Natural killer cell treated with Interleukin-12 subunit alpha and Interleukin-12 subunit beta and Interleukin-15 and Interleukin-18, amount 100 ng/mL, for 72 hours (primary cell): ENCODE measurements at regions not wholly inside any gene's neighbourhood (a gene's known extent, or its start where the extent isn't known, plus 50 kb on each side); places are given as distances from the start of the nearest gene placed in this dataset.

Experiments used
- ATAC-seq, 2 donors: fragments of 150-1000 bp; cut with Tn5 transposase in 1 of 2; sonication (Bioruptor Pico), chemical (Tn5 transposase) in 1 of 2; 2 replicates each; pipeline ENCODE4 v1.10.0; 2021
- DNase-seq: peaks from one replicate; pipeline ENCODE4 v3.0.0; 2022; ENCODE audit warnings: low spot score
- H3K27ac Mint-ChIP-seq, 2 donors: 1 replicate in 1 of 2; 2 replicates in 1 of 2; pipeline ENCODE4 v1.8.0; 2022; ENCODE audit warnings: mixed read lengths in 2 of 2, mild to moderate bottlenecking in 1 of 2, moderate library complexity in 1 of 2
- H3K27me3 Mint-ChIP-seq, 2 donors: 1 replicate in 1 of 2; 2 replicates in 1 of 2; pipeline ENCODE4 v1.8.0; 2022; ENCODE audit warnings: mixed read lengths in 2 of 2
- H3K36me3 Mint-ChIP-seq: one replicate; pipeline ENCODE4 v1.8.0; 2022; ENCODE audit warnings: mixed read lengths
- H3K4me1 Mint-ChIP-seq, 2 donors: 1 replicate in 1 of 2; 2 replicates in 1 of 2; pipeline ENCODE4 v1.8.0; 2022; ENCODE audit warnings: low read depth in 2 of 2, mixed read lengths in 2 of 2, mild to moderate bottlenecking in 1 of 2
- H3K4me3 Mint-ChIP-seq: one replicate; pipeline ENCODE4 v1.8.0; 2022; ENCODE audit warnings: mixed read lengths
- H3K9me3 Mint-ChIP-seq: 2 replicates; pipeline ENCODE4 v1.8.0; 2022; ENCODE audit warnings: mixed read lengths

GRCh38 chr12:127539226-127539858 is 727.6 kb upstream of the TMEM132C start:
- Mint-ChIP-seq H3K4me1 (no peaks in the 10 kb centered on the region), H3K36me3 (no peaks in the 10 kb centered on the region), H3K27me3 (no peaks in the 10 kb centered on the region), H3K9me3 (no peaks in the 10 kb centered on the region), H3K4me3 (no peak overlapping the region), H3K27ac (no peak overlapping the region)
- DNase-seq (no peak), ATAC-seq (no peak)

- H3K9me3 Mint-ChIP-seq, result no peaks in the 10 kb centered on the region
- H3K27me3 Mint-ChIP-seq, result no peaks in the 10 kb centered on the region
- H3K36me3 Mint-ChIP-seq, result no peaks in the 10 kb centered on the region
- no peak overlapping the region for H3K4me3 Mint-ChIP-seq
- DNase-seq, result no peak
- no peaks in the 10 kb centered on the region for H3K4me1 Mint-ChIP-seq
- no peak for ATAC-seq
- H3K27ac Mint-ChIP-seq, result no peak overlapping the region
Measured at GRCh38 chr12:127542391-127542790, 724.6 kb upstream of the TMEM132C start.

GRCh38 chr12:127542931-127543330 is 724.0 kb upstream of the TMEM132C start:
- H3K4me1 Mint-ChIP-seq, result no peaks in the 10 kb centered on the region
- ATAC-seq (no peak), DNase-seq (no peak)
- no peak overlapping the region for H3K27ac Mint-ChIP-seq
- no peaks in the 10 kb centered on the region for H3K9me3 Mint-ChIP-seq
- no peak overlapping the region for H3K4me3 Mint-ChIP-seq
- no peaks in the 10 kb centered on the region for H3K36me3 Mint-ChIP-seq
- no peaks in the 10 kb centered on the region for H3K27me3 Mint-ChIP-seq

- ATAC-seq (peak in 1 of 2 donors; percentile 57), DNase-seq (no peak)
- no peaks in the 10 kb centered on the region for H3K36me3 Mint-ChIP-seq
- no peaks in the 10 kb centered on the region for H3K4me1 Mint-ChIP-seq
- no peak overlapping the region for H3K27ac Mint-ChIP-seq
- peaks cover under 1% of the 10 kb centered on the region for H3K9me3 Mint-ChIP-seq
- no peaks in the 10 kb centered on the region for H3K27me3 Mint-ChIP-seq
- H3K4me3 Mint-ChIP-seq, result no peak overlapping the region
Measured at GRCh38 chr12:127546721-127547505, 720.1 kb upstream of the TMEM132C start.

- ATAC-seq (no peak), DNase-seq (no peak)
- Mint-ChIP-seq H3K27me3 (no peaks in the 10 kb centered on the region), H3K4me1 (no peaks in the 10 kb centered on the region), H3K4me3 (no peak overlapping the region), H3K9me3 (peaks cover 6% of the 10 kb centered on the region), H3K27ac (no peak overlapping the region), H3K36me3 (no peaks in the 10 kb centered on the region)
Measured at GRCh38 chr12:127548123-127548553, 718.8 kb upstream of the TMEM132C start.

GRCh38 chr12:127550271-127550670 is 716.7 kb upstream of the TMEM132C start:
- no peak for ATAC-seq
- H3K36me3 Mint-ChIP-seq, result no peaks in the 10 kb centered on the region
- peaks cover 6% of the 10 kb centered on the region for H3K9me3 Mint-ChIP-seq
- H3K27ac Mint-ChIP-seq, result no peak overlapping the region
- H3K4me3 Mint-ChIP-seq, result no peak overlapping the region
- no peaks in the 10 kb centered on the region for H3K27me3 Mint-ChIP-seq
- no peak for DNase-seq
- no peaks in the 10 kb centered on the region for H3K4me1 Mint-ChIP-seq

- ATAC-seq (no peak), DNase-seq (no peak)
- Mint-ChIP-seq H3K9me3 (peaks cover 10% of the 10 kb centered on the region), H3K4me1 (no peaks in the 10 kb centered on the region), H3K4me3 (no peak overlapping the region), H3K36me3 (peaks cover 5% of the 10 kb centered on the region), H3K27ac (no peak overlapping the region), H3K27me3 (no peaks in the 10 kb centered on the region)
Measured at GRCh38 chr12:127552838-127553237, 714.1 kb upstream of the TMEM132C start.

- peaks cover 2 to 20% of the 10 kb centered on the region in 2 donors for H3K4me1 Mint-ChIP-seq
- ATAC-seq, result no peak
- peaks cover 5% of the 10 kb centered on the region for H3K36me3 Mint-ChIP-seq
- no peak overlapping the region for H3K4me3 Mint-ChIP-seq
- H3K9me3 Mint-ChIP-seq, result peaks cover 16% of the 10 kb centered on the region
- no peaks in the 10 kb centered on the region for H3K27me3 Mint-ChIP-seq
- no peak for DNase-seq
- no peak overlapping the region for H3K27ac Mint-ChIP-seq
Measured at GRCh38 chr12:127555071-127555470, 711.9 kb upstream of the TMEM132C start.

- peaks cover 2 to 20% of the 10 kb centered on the region in 2 donors for H3K4me1 Mint-ChIP-seq
- no peak overlapping the region for H3K27ac Mint-ChIP-seq
- no peak for ATAC-seq
- no peaks in the 10 kb centered on the region for H3K27me3 Mint-ChIP-seq
- H3K36me3 Mint-ChIP-seq, result peaks cover 5% of the 10 kb centered on the region
- peaks cover 16% of the 10 kb centered on the region for H3K9me3 Mint-ChIP-seq
- DNase-seq, result no peak
- no peak overlapping the region for H3K4me3 Mint-ChIP-seq
Measured at GRCh38 chr12:127556231-127556886, 710.6 kb upstream of the TMEM132C start.

GRCh38 chr12:127558361-127558760 is 708.6 kb upstream of the TMEM132C start:
- Mint-ChIP-seq H3K27me3 (no peaks in the 10 kb centered on the region), H3K27ac (peak overlapping the region in 1 of 2 donors; percentile 86), H3K9me3 (peaks cover 11% of the 10 kb centered on the region), H3K36me3 (peaks cover 5% of the 10 kb centered on the region), H3K4me3 (peak overlapping the region; percentile 55), H3K4me1 (peaks cover 2 to 20% of the 10 kb centered on the region in 2 donors)
- ATAC-seq (no peak), DNase-seq (no peak)

GRCh38 chr12:127559349-127560040 is 707.5 kb upstream of the TMEM132C start:
- H3K4me1 Mint-ChIP-seq, result peaks cover 2 to 20% of the 10 kb centered on the region in 2 donors
- peak; percentile 84 to 95 for ATAC-seq

GRCh38 chr12:127560041-127560478 is 706.9 kb upstream of the TMEM132C start:
- H3K9me3 Mint-ChIP-seq, result peaks cover 17% of the 10 kb centered on the region
- H3K4me1 Mint-ChIP-seq, result peaks cover 2 to 20% of the 10 kb centered on the region in 2 donors
- DNase-seq (no peak), ATAC-seq (no peak)
- no peaks in the 10 kb centered on the region for H3K27me3 Mint-ChIP-seq
- H3K27ac Mint-ChIP-seq, result peak overlapping the region in 1 of 2 donors; percentile 86
- H3K4me3 Mint-ChIP-seq, result peak overlapping the region; percentile 55
- peaks cover 10% of the 10 kb centered on the region for H3K36me3 Mint-ChIP-seq

More at GRCh38 chr12:127559349-127560040, 707.5 kb upstream of the TMEM132C start:
- Mint-ChIP-seq H3K36me3 (peaks cover 5% of the 10 kb centered on the region), H3K9me3 (peaks cover 12% of the 10 kb centered on the region), H3K4me3 (peak overlapping the region; percentile 55), H3K27me3 (no peaks in the 10 kb centered on the region), H3K27ac (peak overlapping the region in 1 of 2 donors; percentile 86)
- no peak for DNase-seq

GRCh38 chr12:127562816-127563215 is 704.2 kb upstream of the TMEM132C start:
- peaks cover 4% of the 10 kb centered on the region for H3K36me3 Mint-ChIP-seq
- H3K9me3 Mint-ChIP-seq, result peaks cover 17% of the 10 kb centered on the region
- H3K4me3 Mint-ChIP-seq, result no peak overlapping the region
- H3K4me1 Mint-ChIP-seq, result peaks cover 2 to 20% of the 10 kb centered on the region in 2 donors
- DNase-seq (no peak), ATAC-seq (no peak)
- no peaks in the 10 kb centered on the region for H3K27me3 Mint-ChIP-seq
- no peak overlapping the region for H3K27ac Mint-ChIP-seq
